ENCODE measurements at regions not wholly inside any gene's neighbourhood (a gene's known extent, or its start where the extent isn't known, plus 50 kb on each side); places are given as distances from the start of the nearest gene placed in this dataset.
"Not testable (repeated sequence)": the region's sequence is repeated elsewhere in the genome, so short reads cannot be mapped to it uniquely, and the experiment has no call there.

DNA sequence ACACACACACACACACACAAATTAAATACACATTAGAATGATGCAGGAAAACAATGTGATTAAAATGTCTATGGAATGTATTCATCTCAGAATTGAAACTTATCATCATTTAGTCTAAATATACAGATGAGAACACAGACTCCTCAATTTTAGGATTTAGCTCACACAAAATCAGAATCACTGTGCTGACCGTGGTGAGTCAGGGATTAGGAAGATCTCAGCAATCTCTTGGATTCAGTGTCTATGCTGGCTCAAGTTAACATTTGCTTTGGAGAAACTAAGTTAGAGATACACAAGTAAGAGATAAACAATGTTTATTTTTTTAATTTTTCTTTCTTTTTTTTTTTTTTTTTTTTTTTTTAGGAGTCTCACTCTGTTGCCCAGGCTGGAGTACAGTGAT, 323.6 kb downstream of the KLF12 start:
- Histone ChIP-seq H3F3A (ENCODE audit: insufficient read depth, low read length) (no peaks in the 10 kb centered on the region), H2AFZ (ENCODE audit: low read length) (no peak overlapping the region), H3K9me2 (ENCODE audit: low read depth, low read length) (no peaks in the 10 kb centered on the region), H3K9ac (ENCODE audit: low read length) (no peak overlapping the region), H3K9me3 (ENCODE audit: low read length) (no peaks in the 10 kb centered on the region), H3K36me3 (ENCODE audit: insufficient read depth, low read length) (peaks cover 14% of the 10 kb centered on the region; the same call in 1 of the 2 replicates), H3K4me3 (ENCODE audit: low read depth, low read length, poor library complexity, severe bottlenecking) (no peak overlapping the region), H3K27ac (ENCODE audit: low read depth, low read length, poor library complexity, severe bottlenecking) (no peak overlapping the region), H3K79me2 (ENCODE audit: insufficient read depth, low read length) (no peaks in the 10 kb centered on the region), H4K20me1 (ENCODE audit: insufficient read depth, low read length) (no peaks in the 10 kb centered on the region), H3K4me1 (ENCODE audit: insufficient read depth, low read length, severe bottlenecking) (no peaks in the 10 kb centered on the region), H3K4me2 (ENCODE audit: low read length) (no peak overlapping the region), H3K27me3 (ENCODE audit: insufficient read depth, low read length) (no peaks in the 10 kb centered on the region)
- TF ChIP-seq EZH2 (IDR thresholded peaks at IDR 0.05; ENCODE audit: borderline replicate concordance, low read length): no peak
- TF ChIP-seq, protein P1, sequence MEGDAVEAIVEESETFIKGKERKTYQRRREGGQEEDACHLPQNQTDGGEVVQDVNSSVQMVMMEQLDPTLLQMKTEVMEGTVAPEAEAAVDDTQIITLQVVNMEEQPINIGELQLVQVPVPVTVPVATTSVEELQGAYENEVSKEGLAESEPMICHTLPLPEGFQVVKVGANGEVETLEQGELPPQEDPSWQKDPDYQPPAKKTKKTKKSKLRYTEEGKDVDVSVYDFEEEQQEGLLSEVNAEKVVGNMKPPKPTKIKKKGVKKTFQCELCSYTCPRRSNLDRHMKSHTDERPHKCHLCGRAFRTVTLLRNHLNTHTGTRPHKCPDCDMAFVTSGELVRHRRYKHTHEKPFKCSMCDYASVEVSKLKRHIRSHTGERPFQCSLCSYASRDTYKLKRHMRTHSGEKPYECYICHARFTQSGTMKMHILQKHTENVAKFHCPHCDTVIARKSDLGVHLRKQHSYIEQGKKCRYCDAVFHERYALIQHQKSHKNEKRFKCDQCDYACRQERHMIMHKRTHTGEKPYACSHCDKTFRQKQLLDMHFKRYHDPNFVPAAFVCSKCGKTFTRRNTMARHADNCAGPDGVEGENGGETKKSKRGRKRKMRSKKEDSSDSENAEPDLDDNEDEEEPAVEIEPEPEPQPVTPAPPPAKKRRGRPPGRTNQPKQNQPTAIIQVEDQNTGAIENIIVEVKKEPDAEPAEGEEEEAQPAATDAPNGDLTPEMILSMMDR (IDR thresholded peaks at IDR 0.05; ENCODE audit: low read length): no peak

DNA sequence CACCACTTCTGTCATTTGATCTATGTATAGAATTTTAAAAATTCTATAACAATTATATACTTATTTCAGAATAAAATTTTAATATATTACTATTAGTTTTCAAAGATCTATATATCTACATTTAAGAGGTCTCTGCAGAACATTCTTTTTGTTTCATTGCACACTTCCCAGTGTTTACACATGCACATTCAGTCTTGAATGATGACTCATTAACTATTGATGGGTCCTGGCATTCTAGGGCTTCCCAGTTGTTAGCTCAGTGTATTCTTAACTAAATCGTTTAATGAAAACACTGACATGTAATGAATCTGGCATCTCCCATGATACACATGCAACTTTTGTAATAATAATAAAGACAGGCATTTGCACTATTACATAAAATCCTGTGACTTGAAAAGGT, 324.6 kb downstream of the KLF12 start:
- Histone ChIP-seq H3F3A (ENCODE audit: insufficient read depth, low read length) (no peaks in the 10 kb centered on the region), H4K20me1 (ENCODE audit: insufficient read depth, low read length) (no peaks in the 10 kb centered on the region), H3K9ac (ENCODE audit: low read length) (no peak overlapping the region), H3K4me2 (ENCODE audit: low read length) (no peak overlapping the region), H2AFZ (ENCODE audit: low read length) (no peak overlapping the region), H3K9me2 (ENCODE audit: low read depth, low read length) (no peaks in the 10 kb centered on the region), H3K4me1 (ENCODE audit: insufficient read depth, low read length, severe bottlenecking) (no peaks in the 10 kb centered on the region), H3K79me2 (ENCODE audit: insufficient read depth, low read length) (no peaks in the 10 kb centered on the region), H3K27ac (ENCODE audit: low read depth, low read length, poor library complexity, severe bottlenecking) (no peak overlapping the region), H3K4me3 (ENCODE audit: low read depth, low read length, poor library complexity, severe bottlenecking) (no peak overlapping the region), H3K27me3 (ENCODE audit: insufficient read depth, low read length) (no peaks in the 10 kb centered on the region), H3K36me3 (ENCODE audit: insufficient read depth, low read length) (peaks cover 14% of the 10 kb centered on the region; the same call in 1 of the 2 replicates), H3K9me3 (ENCODE audit: low read length) (no peaks in the 10 kb centered on the region)
- TF ChIP-seq, protein P1 (IDR thresholded peaks at IDR 0.05; ENCODE audit: low read length): no peak
- TF ChIP-seq EZH2 (IDR thresholded peaks at IDR 0.05; ENCODE audit: borderline replicate concordance, low read length): no peak

DNA sequence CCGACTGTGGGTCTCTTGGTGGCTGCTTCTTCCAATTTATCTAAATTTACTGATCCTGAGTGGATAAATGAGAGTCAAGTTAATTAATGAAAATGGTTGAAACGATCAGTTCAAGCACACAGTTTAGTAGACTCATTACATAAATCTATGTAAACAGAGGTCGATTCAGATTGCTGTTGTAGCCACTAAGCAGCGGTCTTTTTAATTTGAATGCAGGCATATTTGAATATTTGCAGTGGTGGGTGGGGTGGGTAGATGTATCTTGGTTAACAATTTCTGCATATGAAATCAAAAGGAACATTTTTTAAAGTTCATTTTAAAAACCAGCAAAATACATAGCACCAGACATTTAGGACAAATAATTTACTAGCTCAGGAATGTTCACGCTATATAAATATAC, 325.9 kb downstream of the KLF12 start:
- Histone ChIP-seq H3K27me3 (ENCODE audit: insufficient read depth, low read length) (no peaks in the 10 kb centered on the region), H3K36me3 (ENCODE audit: insufficient read depth, low read length) (peaks cover 10% of the 10 kb centered on the region; the same call in 1 of the 2 replicates), H3K9me2 (ENCODE audit: low read depth, low read length) (no peaks in the 10 kb centered on the region), H3K27ac (ENCODE audit: low read depth, low read length, poor library complexity, severe bottlenecking) (no peak overlapping the region), H2AFZ (ENCODE audit: low read length) (no peak overlapping the region), H4K20me1 (ENCODE audit: insufficient read depth, low read length) (no peaks in the 10 kb centered on the region), H3F3A (ENCODE audit: insufficient read depth, low read length) (no peaks in the 10 kb centered on the region), H3K9ac (ENCODE audit: low read length) (no peak overlapping the region), H3K4me1 (ENCODE audit: insufficient read depth, low read length, severe bottlenecking) (no peaks in the 10 kb centered on the region), H3K79me2 (ENCODE audit: insufficient read depth, low read length) (no peaks in the 10 kb centered on the region), H3K4me2 (ENCODE audit: low read length) (no peak overlapping the region), H3K4me3 (ENCODE audit: low read depth, low read length, poor library complexity, severe bottlenecking) (no peak overlapping the region), H3K9me3 (ENCODE audit: low read length) (no peaks in the 10 kb centered on the region)
- TF ChIP-seq, protein P1 (IDR thresholded peaks at IDR 0.05; ENCODE audit: low read length): no peak
- no peak for TF ChIP-seq EZH2 (IDR thresholded peaks at IDR 0.05; ENCODE audit: borderline replicate concordance, low read length)

DNA sequence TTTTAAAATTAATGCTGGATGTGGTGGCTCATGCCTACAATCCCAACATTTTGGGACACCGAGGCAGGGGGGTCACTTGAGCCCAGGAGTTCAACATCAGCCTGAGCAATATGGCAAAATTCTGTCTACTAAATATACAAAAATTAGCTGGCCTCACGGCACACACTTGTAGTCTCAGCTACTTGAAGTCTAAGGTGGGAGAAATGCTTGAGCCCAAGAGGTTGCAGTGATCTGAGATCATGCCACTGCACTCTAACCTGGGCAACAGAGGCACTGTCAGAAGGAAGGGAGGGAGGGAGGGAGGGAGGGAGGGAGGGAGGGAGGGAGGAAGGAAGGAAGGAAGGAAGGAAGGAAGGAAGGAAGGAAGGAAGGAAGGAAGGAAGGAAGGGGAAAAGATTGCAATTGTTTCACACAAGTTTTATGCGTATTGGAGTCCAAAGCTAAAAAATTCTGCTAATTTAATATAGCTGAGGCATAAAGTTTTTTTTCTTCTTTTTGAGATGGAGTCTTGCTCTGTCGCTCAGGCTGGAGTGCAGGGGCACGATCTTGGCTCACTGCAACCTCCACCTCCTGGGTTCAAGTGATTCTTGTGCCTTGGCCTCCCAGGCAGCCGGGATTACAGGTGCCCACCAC, 328.8 kb downstream of the KLF12 start:
- H3K36me3 ChIP-seq (ENCODE audit: insufficient read depth, low read length); H3K9ac ChIP-seq (ENCODE audit: low read length); H3K4me1 ChIP-seq (ENCODE audit: insufficient read depth, low read length, severe bottlenecking); H3K27ac ChIP-seq (ENCODE audit: low read depth, low read length, poor library complexity, severe bottlenecking); H3K27me3 ChIP-seq (ENCODE audit: insufficient read depth, low read length); H3K9me3 ChIP-seq (ENCODE audit: low read length); H3K4me3 ChIP-seq (ENCODE audit: low read depth, low read length, poor library complexity, severe bottlenecking); H3K79me2 ChIP-seq (ENCODE audit: insufficient read depth, low read length); H3K9me2 ChIP-seq (ENCODE audit: low read depth, low read length); H3K4me2 ChIP-seq (ENCODE audit: low read length); H4K20me1 ChIP-seq (ENCODE audit: insufficient read depth, low read length); H2AFZ ChIP-seq (ENCODE audit: low read length); H3F3A ChIP-seq (ENCODE audit: insufficient read depth, low read length): not testable (repeated sequence)
